CD8-positive, alpha-beta memory T cell (primary cell): ENCODE measurements at regions not wholly inside any gene's neighbourhood (a gene's known extent, or its start where the extent isn't known, plus 50 kb on each side); places are given as distances from the start of the nearest gene placed in this dataset.

Experiments used
- CTCF ChIA-PET: fragments of 350-600 bp; sonication (Branson Sonifier 250); formaldehyde crosslinking; loops from one replicate; lab custom pipeline; 2021; ENCODE audit warnings: antibody characterized with exemption; lab: Charles Lee
- POLR2A ChIA-PET: fragments of 350-600 bp; sonication (Branson Sonifier 250); formaldehyde crosslinking; loops from one replicate; lab custom pipeline; 2021; ENCODE audit warnings: antibody characterized with exemption; lab: Charles Lee
- DNase-seq, 5 donors: peaks; one replicate each; pipeline versions ENCODE4 v3.0.0 to v3.0.0-alpha.2; 2020 to 2022; ENCODE audit warnings: mixed read lengths in 1 of 5
- H3K27ac ChIP-seq: one replicate; pipeline ENCODE4 v1.7.0; 2013; ENCODE audit warnings: low read depth, mild to moderate bottlenecking, low read length, moderate library complexity
- H3K27me3 ChIP-seq: 2 replicates; pipeline ENCODE4 v1.7.0; 2013; ENCODE audit warnings: low read length, mild to moderate bottlenecking; ENCODE audit not compliant: insufficient read depth, poor library complexity, severe bottlenecking
- H3K36me3 ChIP-seq: 2 replicates; pipeline ENCODE4 v1.7.0; 2013; ENCODE audit warnings: mild to moderate bottlenecking, low read length, moderate library complexity; ENCODE audit not compliant: insufficient read depth
- H3K4me1 ChIP-seq: 2 replicates; pipeline ENCODE4 v1.7.0; 2013; ENCODE audit warnings: mild to moderate bottlenecking, low read length, moderate library complexity; ENCODE audit not compliant: insufficient read depth
- H3K4me3 ChIP-seq: 2 replicates; pipeline ENCODE4 v1.7.0; 2013; ENCODE audit warnings: mild to moderate bottlenecking, low read length
- H3K9me3 ChIP-seq: 2 replicates; pipeline ENCODE4 v1.7.0; 2013; ENCODE audit warnings: mild to moderate bottlenecking, low read length
- H3K27ac Mint-ChIP-seq, 8 donors: one replicate each; pipeline ENCODE4 v1.8.0; 2020 to 2021; ENCODE audit warnings: mixed read lengths in 8 of 8, mild to moderate bottlenecking in 6 of 8, inconsistent platforms in 3 of 8, moderate library complexity in 3 of 8
- H3K27me3 Mint-ChIP-seq, 2 donors: one replicate each; pipeline ENCODE4 v1.8.0; 2020 to 2021; ENCODE audit warnings: mixed read lengths in 2 of 2, mild to moderate bottlenecking in 1 of 2, moderate library complexity in 1 of 2
- H3K36me3 Mint-ChIP-seq, 3 donors: one replicate each; pipeline ENCODE4 v1.8.0; 2020 to 2021; ENCODE audit warnings: mixed read lengths in 3 of 3, inconsistent platforms in 1 of 3, mild to moderate bottlenecking in 1 of 3
- H3K4me1 Mint-ChIP-seq, 3 donors: one replicate each; pipeline ENCODE4 v1.8.0; 2020 to 2021; ENCODE audit warnings: mixed read lengths in 3 of 3, inconsistent platforms in 1 of 3, mild to moderate bottlenecking in 1 of 3
- H3K4me3 Mint-ChIP-seq, 7 donors: one replicate each; pipeline ENCODE4 v1.8.0; 2020 to 2021; ENCODE audit warnings: mixed read lengths in 7 of 7, mild to moderate bottlenecking in 6 of 7, moderate library complexity in 4 of 7, inconsistent platforms in 2 of 7
- H3K9me3 Mint-ChIP-seq, 5 donors: one replicate each; pipeline ENCODE4 v1.8.0; 2020 to 2022; ENCODE audit warnings: mixed read lengths in 5 of 5, mild to moderate bottlenecking in 3 of 5, moderate library complexity in 2 of 5, inconsistent platforms in 1 of 5

DNA sequence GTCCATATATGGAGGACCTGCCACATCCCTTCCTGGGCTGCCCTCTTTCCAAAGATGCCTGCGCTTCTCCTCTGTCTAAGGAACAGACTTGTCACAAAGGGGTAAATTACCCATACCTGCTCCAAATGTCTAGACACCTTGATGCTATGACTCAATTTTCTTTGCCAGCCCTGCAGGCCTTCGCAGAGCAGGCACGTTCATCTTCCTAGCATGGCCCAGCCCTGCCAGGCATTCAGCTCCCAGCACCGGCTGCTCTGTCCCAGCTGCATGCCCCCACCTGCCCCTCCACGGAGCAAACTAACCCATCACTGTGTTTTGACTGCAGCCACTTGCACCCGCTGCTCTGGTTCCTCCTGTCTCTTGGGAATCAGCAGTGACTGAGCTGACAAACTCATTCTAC, 526.1 kb downstream of the MIAT start:
- no peaks in the 10 kb centered on the region for H3K27me3 ChIP-seq
- H3K4me1 ChIP-seq = no peaks in the 10 kb centered on the region
- no peaks in the 10 kb centered on the region for H3K4me1 Mint-ChIP-seq
- no peaks in the 10 kb centered on the region for H3K9me3 Mint-ChIP-seq
- no peak overlapping the region for H3K4me3 ChIP-seq
- H3K36me3 Mint-ChIP-seq = no peaks in the 10 kb centered on the region
- no peak overlapping the region for H3K27ac ChIP-seq
- H3K27me3 Mint-ChIP-seq = peaks cover 0 to 6% of the 10 kb centered on the region in 2 donors
- no peaks in the 10 kb centered on the region for H3K36me3 ChIP-seq
- no peak overlapping the region for H3K4me3 Mint-ChIP-seq
- H3K9me3 ChIP-seq = no peaks in the 10 kb centered on the region
- H3K27ac Mint-ChIP-seq = no peak overlapping the region
- DNase-seq = no peak
- POLR2A ChIA-PET = no interaction called here
- CTCF ChIA-PET = no interaction called here

DNA sequence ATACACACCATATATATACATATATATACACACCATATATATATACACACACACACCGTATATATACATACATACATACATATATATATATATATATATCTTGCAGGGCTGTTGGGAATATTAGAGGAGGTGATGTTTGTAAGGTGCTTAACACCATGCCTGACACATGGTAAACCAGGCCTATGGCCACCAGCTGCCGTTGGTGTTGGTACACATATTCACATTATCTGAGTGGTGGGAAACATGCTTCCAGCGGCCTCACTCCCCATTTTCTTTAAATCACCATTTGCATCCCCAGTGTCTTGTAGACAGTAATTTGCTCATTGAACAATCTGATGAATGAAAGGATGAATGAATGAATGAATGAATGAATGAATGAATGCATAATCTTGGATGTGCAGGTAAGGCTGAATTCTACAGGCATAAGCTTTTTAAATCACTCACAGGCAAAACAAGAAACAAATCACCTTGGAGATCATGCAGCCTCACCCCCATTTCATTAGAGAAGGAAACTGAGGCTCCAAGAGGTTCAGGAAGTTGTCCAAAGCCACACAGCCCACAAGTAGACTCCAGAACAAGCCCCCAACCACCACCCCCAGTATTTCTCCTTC, 527.8 kb downstream of the MIAT start:
- Mint-ChIP-seq H3K27ac (no peak overlapping the region), H3K9me3 (peaks cover 0 to 5% (median 0%) of the 10 kb centered on the region in 5 donors), H3K27me3 (peaks cover 5 to 9% of the 10 kb centered on the region in 2 donors), H3K4me3 (no peak overlapping the region), H3K36me3 (no peaks in the 10 kb centered on the region), H3K4me1 (no peaks in the 10 kb centered on the region)
- Histone ChIP-seq H3K9me3 (no peaks in the 10 kb centered on the region), H3K4me1 (no peaks in the 10 kb centered on the region), H3K4me3 (no peak overlapping the region), H3K27me3 (no peaks in the 10 kb centered on the region), H3K27ac (no peak overlapping the region), H3K36me3 (no peaks in the 10 kb centered on the region)
- ChIA-PET CTCF (no interaction called here), POLR2A (no interaction called here)
- no peak for DNase-seq

GRCh38 chr22:27185760-27186302, 528.4 kb downstream of the MIAT start:
- Mint-ChIP-seq H3K27me3 (peaks cover 5 to 11% of the 10 kb centered on the region in 2 donors), H3K36me3 (no peaks in the 10 kb centered on the region), H3K4me1 (no peaks in the 10 kb centered on the region), H3K4me3 (no peak overlapping the region), H3K9me3 (peaks cover 0 to 7% (median 2%) of the 10 kb centered on the region in 5 donors), H3K27ac (no peak overlapping the region)
- H3K36me3 ChIP-seq = no peaks in the 10 kb centered on the region
- H3K9me3 ChIP-seq = no peaks in the 10 kb centered on the region
- H3K4me1 ChIP-seq = no peaks in the 10 kb centered on the region
- H3K27ac ChIP-seq = no peak overlapping the region
- no peaks in the 10 kb centered on the region for H3K27me3 ChIP-seq
- ChIA-PET CTCF (no interaction called here), POLR2A (no interaction called here)
- no peak for DNase-seq
- no peak overlapping the region for H3K4me3 ChIP-seq

DNA sequence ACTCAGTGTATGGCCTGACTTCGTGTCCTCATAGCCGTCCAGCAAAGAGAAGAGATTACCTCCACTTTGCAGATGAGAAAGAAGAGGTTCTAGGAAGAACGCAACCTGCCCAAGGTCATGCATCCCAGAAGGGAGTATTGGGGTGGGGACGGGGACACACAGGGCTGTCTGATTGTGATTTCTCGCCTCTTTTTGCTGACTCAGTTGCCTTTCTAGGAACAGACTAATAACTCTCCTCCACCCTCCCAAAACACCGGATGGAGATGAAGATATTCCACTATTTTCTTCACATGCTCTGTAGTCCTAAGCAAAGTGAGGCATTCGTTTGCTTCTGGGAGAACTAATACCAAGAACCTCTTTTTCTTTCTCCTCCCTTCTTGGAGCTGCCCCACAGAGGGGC, 529.3 kb downstream of the MIAT start:
- H3K36me3 Mint-ChIP-seq = no peaks in the 10 kb centered on the region
- no peaks in the 10 kb centered on the region for H3K4me1 Mint-ChIP-seq
- DNase-seq = no peak
- H3K27me3 Mint-ChIP-seq = peaks cover 5 to 11% of the 10 kb centered on the region in 2 donors
- ChIA-PET CTCF (no interaction called here), POLR2A (no interaction called here)
- Histone ChIP-seq H3K36me3 (no peaks in the 10 kb centered on the region), H3K27me3 (no peaks in the 10 kb centered on the region), H3K4me1 (no peaks in the 10 kb centered on the region), H3K9me3 (peaks cover 3% of the 10 kb centered on the region), H3K4me3 (no peak overlapping the region), H3K27ac (no peak overlapping the region)
- H3K9me3 Mint-ChIP-seq = peaks cover 0 to 7% (median 4%) of the 10 kb centered on the region in 5 donors
- H3K27ac Mint-ChIP-seq = no peak overlapping the region
- no peak overlapping the region for H3K4me3 Mint-ChIP-seq

DNA sequence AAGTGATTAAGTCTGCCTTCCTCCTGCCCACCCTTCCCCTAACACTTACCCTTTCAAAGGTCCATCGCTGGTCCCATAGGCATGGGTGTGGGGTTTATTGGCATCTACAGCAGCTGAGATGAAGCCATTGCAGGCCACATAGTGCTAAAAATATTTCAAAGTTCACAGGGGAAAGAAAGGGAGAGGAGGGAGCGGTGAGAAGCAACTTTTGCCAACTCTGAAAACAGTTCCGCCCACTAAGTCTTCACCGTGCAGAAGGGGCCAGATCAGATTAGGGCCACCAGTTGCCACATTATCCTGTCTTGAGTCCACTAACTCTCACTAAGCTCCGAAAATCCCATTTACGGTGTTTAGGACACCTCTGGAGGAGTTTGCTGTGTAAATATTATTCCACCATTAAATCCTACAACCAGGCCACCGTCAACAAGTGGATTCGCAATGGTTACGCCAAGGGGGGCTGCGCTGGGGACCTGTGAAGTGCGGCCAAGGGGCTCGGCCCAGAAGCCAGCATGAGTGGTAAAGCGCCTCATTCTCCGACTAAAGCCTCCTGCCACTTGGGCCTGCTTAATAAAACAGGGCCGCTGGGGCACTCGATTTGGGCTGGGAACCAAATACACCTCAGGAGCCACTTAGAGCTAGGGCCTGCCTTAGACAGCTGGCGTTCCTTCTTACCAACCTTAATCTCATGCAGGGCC, 534.9 kb downstream of the MIAT start:
- Histone ChIP-seq H3K36me3 (no peaks in the 10 kb centered on the region), H3K4me1 (no peaks in the 10 kb centered on the region), H3K4me3 (no peak overlapping the region), H3K9me3 (peaks cover 3% of the 10 kb centered on the region), H3K27ac (no peak overlapping the region), H3K27me3 (no peaks in the 10 kb centered on the region)
- Mint-ChIP-seq H3K9me3 (peaks cover 0 to 9% (median 4%) of the 10 kb centered on the region in 5 donors), H3K4me3 (no peak overlapping the region), H3K4me1 (no peaks in the 10 kb centered on the region), H3K27ac (no peak overlapping the region), H3K36me3 (no peaks in the 10 kb centered on the region), H3K27me3 (peaks cover 11 to 16% of the 10 kb centered on the region in 2 donors)
- DNase-seq = no peak
- POLR2A ChIA-PET = no interaction called here
- CTCF ChIA-PET = no interaction called here

- Mint-ChIP-seq H3K27me3 (peaks cover 11 to 14% of the 10 kb centered on the region in 2 donors), H3K27ac (no peak overlapping the region), H3K4me1 (no peaks in the 10 kb centered on the region), H3K36me3 (no peaks in the 10 kb centered on the region), H3K9me3 (peaks cover 0 to 9% (median 4%) of the 10 kb centered on the region in 5 donors), H3K4me3 (no peak overlapping the region)
- Histone ChIP-seq H3K36me3 (no peaks in the 10 kb centered on the region), H3K4me1 (no peaks in the 10 kb centered on the region), H3K27ac (no peak overlapping the region), H3K9me3 (peaks cover 3% of the 10 kb centered on the region), H3K4me3 (no peak overlapping the region), H3K27me3 (no peaks in the 10 kb centered on the region)
- POLR2A ChIA-PET = no interaction called here
- no peak for DNase-seq
- CTCF ChIA-PET = no interaction called here
These were observed 535.8 kb downstream of the MIAT start for GRCh38 chr22:27193215-27193614.

- H3K4me3 ChIP-seq = no peak overlapping the region
- H3K9me3 Mint-ChIP-seq = peaks cover 0 to 9% (median 4%) of the 10 kb centered on the region in 5 donors
These were observed 536.2 kb downstream of the MIAT start for GRCh38 chr22:27193636-27194035.

GRCh38 chr22:27194096-27194748, 536.8 kb downstream of the MIAT start:
- POLR2A ChIA-PET = no interaction called here
- no peak for DNase-seq
- no peaks in the 10 kb centered on the region for H3K27me3 ChIP-seq
- no peak overlapping the region for H3K27ac Mint-ChIP-seq
- no peak overlapping the region for H3K27ac ChIP-seq
- H3K27me3 Mint-ChIP-seq = peaks cover 7 to 13% of the 10 kb centered on the region in 2 donors
- CTCF ChIA-PET = no interaction called here
- H3K4me1 Mint-ChIP-seq = no peaks in the 10 kb centered on the region
- peaks cover 3% of the 10 kb centered on the region for H3K9me3 ChIP-seq
- H3K36me3 Mint-ChIP-seq = no peaks in the 10 kb centered on the region
- no peak overlapping the region for H3K4me3 ChIP-seq
- no peaks in the 10 kb centered on the region for H3K36me3 ChIP-seq
- peaks cover 0 to 9% (median 3%) of the 10 kb centered on the region in 5 donors for H3K9me3 Mint-ChIP-seq
- no peaks in the 10 kb centered on the region for H3K4me1 ChIP-seq
- no peak overlapping the region for H3K4me3 Mint-ChIP-seq

More at GRCh38 chr22:27193636-27194035, 536.2 kb downstream of the MIAT start:
- DNase-seq = no peak
- ChIA-PET CTCF (no interaction called here), POLR2A (no interaction called here)
- peaks cover 11 to 13% of the 10 kb centered on the region in 2 donors for H3K27me3 Mint-ChIP-seq
- H3K36me3 Mint-ChIP-seq = no peaks in the 10 kb centered on the region
- no peak overlapping the region for H3K4me3 Mint-ChIP-seq
- Histone ChIP-seq H3K4me1 (no peaks in the 10 kb centered on the region), H3K27me3 (no peaks in the 10 kb centered on the region), H3K9me3 (peaks cover 3% of the 10 kb centered on the region), H3K36me3 (no peaks in the 10 kb centered on the region), H3K27ac (no peak overlapping the region)
- no peak overlapping the region for H3K27ac Mint-ChIP-seq
- H3K4me1 Mint-ChIP-seq = no peaks in the 10 kb centered on the region
